ENCODE measurements at regions not wholly inside any gene's neighbourhood (a gene's known extent, or its start where the extent isn't known, plus 50 kb on each side); places are given as distances from the start of the nearest gene placed in this dataset.
"Not testable (repeated sequence)": the region's sequence is repeated elsewhere in the genome, so short reads cannot be mapped to it uniquely, and the experiment has no call there.

DNA sequence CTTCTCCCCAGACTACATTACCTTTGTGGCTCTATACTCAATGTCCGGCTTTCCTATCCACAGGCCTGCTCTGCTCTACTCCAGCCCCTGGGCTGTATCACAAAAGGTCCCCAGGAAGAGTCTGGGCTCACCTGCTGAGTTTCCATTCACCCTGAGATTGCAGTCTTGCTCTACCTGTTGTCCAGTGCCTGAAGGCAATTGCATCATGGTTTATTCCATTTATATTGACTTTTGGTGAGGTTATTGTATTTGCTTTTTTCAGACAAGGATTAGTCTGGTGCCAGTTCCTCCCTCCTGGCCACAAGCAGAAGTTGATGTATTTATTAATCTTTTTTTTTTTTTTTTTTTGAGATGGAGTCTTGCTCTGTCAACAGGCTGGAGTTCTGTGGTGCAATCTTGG, 273.1 kb downstream of the XPNPEP1 start:
- DNase-seq (ENCODE audit: low read depth), result no peak

DNA sequence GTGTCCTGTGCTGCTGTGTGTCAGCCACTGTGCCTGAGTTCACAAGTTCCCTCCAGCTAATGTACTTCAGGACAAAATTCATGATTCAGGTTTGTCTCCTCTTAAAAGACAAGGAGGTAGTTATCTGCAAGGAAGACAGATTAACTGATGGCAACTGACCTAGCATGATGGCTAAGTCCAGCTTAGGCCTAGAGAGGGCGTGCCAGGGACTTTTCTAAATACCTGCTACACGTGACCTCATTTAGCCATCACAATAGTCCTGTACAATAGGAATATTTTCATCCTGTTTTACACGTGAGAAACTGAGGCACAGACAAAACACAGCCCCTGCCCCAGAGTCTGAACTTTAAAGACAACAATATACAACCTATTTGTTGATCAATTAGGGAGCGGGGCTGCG, 275.7 kb downstream of the XPNPEP1 start:
- no peak for DNase-seq (ENCODE audit: low read depth)

DNA sequence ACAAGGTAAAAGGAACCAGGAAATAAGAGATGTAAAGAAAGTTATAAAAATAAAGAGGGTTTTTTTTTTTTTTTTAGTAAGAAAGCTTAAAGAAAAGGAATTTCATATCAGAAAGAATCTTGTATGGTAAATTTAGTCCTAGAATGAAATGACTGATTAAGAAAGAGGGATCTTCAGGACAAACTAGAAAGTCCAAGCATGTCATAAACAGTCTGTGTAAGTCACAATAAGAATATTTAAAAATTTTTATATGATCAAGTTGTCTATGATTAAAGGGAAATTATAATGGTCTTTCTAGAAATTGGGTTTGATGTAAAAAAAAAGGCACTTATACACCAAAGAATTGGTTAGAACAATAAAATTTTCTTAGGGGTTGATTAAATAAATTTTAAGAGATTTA, 289.5 kb downstream of the XPNPEP1 start:
- DNase-seq (ENCODE audit: low read depth), result no peak

DNA sequence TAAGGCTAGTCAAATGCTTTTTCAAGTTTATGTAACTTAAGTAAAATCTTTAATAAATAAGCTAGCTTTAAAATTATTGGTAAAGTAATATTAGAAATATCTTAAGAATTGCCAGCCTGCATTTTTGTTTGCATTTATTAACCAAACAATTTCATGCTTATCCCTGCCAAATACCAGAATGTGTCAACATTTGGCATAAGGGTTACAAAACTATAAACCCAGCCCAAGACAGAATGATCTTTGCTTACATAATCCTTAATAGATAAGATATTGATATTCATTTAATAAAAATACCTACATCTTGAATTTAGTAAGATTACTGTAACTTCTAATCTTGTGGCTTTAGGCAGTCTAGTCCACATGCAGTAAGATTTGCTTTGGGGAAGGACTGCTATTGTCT, 290.3 kb downstream of the XPNPEP1 start:
- DNase-seq (ENCODE audit: low read depth), result not testable (repeated sequence)

DNA sequence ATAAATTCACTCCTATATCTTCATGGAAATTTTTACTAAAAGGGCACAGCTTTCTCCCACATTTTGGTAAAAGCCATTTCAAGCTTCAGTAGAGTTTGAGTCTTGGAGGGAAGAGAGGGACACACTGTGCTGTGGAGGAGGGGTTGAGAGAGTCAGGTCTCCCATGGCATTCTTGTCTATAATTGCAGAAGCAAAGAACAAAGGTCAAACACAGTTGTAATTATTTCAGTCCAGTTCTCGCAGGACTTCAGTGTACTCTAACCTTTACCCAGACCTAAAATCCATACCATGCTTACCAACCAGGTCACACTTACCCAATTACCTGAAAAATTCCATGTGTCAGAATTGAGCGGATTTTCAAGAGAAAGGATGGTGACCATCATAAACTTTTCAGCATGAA, 298.4 kb downstream of the XPNPEP1 start:
- DNase-seq (ENCODE audit: low read depth), result no peak

DNA sequence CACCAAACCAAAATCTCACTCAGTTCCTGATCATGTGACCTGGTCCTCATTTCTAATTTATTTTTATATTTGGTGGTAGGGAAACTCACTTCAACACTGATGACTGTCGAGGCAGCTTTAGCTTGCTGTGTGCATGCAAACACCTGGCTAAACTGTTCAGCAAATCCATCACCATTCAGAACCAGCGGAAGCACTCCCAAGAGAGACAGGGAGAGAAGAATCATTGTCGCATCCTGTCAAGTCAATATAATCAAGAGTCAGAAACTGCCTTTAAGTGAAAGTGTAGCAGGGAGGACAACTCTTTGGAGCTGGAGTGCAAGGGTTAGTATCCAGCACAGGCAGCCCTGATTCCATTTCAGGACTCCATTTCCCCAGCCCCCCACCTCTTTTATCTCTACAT, 300.7 kb downstream of the XPNPEP1 start:
- no peak for DNase-seq (ENCODE audit: low read depth)

DNA sequence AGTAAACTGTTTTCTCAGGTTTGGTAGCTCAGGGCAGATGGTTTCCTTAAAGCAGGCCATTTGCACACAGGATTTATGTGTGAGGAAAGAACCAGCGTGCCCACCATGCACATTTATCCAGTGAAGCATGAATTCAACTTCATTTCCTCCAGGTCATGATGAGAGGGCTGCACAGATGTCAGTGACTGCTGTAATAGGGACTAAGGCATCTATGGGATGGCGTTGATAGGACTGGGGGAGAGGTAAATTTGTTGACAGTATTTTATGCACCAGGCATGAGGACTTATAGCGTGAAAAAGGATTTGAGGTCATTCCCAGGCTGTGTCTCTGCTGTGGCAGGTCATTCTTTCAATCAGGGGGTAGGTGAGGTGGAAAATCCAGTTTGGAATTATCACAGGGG, 302.9 kb downstream of the XPNPEP1 start:
- no peak for DNase-seq (ENCODE audit: low read depth)

DNA sequence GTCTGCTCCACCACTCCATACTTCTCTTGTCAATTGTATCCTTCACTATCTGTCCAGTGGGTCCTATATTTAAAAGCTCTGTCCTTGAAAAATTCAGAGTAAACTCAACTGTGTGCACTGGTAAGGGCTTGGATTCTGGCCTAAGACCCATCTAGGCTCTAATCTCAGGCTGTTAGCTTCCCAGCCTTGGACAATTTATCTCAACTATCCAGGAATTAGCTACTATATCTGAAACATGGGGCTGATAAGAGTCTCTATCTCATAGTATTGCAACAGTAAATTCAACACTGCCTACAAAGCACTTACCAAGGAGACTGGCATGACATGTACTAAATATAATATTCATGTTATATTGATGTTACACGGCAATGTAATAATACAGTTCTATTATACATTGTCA, 303.4 kb downstream of the XPNPEP1 start:
- no peak for DNase-seq (ENCODE audit: low read depth)

DNA sequence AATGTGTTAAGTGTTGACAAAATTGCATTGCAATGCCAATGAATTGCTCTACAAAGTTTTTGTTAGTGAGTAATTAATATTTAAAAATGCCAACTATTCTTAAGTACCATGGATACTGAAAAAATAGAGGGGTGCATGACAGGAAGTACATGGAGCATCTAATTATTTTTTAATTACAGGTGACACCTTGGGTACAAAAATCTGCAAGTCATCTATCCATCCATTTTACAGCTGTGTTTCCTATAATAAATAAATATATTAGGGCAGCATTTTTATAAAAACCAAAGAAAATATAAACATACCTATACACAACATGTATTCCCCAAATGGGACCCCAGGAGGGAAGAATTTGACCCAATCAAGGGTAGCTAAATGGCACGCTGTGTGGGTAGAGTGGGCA, 304.6 kb downstream of the XPNPEP1 start:
- no peak for DNase-seq (ENCODE audit: low read depth)

DNA sequence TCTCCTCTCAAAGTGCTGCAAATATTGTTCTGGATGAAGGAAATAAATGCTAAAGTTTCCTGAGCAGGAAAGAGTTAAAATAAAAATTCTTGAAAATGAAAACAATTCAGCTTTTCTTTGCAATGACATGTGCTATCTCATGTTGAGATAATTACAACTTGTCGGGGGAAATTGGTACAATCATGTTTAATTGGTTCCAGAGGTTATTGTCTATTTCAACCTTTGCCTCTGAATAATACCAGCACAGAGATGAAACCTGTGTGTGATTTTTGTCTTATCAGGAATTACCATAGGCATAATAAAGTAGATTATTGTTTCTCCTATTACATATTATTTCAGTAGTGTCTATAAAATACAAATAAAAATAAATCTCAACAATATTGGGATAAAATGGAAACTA, 305.0 kb downstream of the XPNPEP1 start:
- no peak for DNase-seq (ENCODE audit: low read depth)

DNA sequence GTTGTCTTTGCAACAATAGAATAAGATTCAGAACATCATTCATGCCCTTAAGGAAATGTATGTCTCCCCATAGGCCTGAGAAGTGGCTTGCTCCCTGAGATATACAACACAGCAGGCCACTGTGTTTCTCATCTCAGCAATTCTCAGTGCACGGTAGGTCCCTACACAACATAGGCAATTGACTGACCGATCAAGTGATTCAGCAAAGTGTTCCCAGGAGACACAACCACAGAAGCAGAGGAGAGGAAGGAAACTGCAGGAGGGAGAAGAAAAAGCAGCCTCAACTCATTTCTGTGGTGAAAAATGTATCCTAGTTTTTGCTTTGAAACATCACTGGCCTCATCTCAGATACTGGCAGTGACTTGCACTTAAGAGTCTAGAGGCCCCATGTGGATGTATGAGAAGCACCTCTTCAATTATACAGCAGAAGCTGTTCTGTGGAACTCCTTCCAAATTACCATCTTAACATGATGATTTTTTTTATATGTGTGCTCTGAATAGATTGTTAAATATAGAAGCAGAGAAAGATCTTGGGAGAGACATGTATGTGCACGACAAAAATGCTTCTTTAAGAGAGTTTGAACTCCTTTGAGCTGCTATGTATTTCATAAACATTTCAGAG, 306.8 kb downstream of the XPNPEP1 start:
- no peak for DNase-seq (ENCODE audit: low read depth)

DNA sequence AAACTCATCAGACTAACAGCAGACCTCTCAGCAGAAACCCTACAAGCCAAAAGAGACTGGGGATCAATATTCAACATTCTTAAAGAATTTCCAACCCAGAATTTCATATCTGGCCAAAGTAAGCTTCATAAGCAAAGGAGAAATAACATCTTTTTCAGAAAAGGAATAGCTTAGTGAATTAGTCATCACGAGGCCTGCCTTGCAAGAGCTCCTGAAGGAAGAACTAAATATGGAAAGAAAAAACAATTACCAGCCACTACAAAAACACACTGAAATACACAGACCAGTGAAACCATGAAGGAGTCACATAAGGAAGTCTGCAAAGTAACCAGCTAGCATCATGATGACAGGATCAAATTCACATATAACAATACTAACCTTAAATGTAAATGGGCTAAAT, 328.0 kb downstream of the XPNPEP1 start:
- not testable (repeated sequence) for DNase-seq (ENCODE audit: low read depth)

DNA sequence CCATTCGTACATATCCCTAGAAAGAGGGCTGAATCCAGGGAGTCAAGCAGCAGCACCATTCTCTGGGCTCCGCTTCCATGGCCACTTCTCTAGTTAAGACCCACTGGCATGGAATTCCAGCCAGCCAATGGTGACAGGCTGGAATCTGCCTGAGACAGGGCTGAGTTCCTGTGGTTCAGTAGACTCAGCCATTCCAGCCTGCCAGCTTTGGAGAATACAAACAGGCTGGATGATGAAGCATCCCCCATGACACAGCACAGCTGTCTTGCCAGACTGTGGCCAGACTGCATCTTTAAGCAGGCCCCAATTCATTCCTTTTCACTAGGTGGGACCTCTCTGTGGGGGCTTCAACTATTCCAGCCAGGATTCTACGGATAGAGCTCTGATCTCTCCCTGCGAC, 329.6 kb downstream of the XPNPEP1 start:
- no peak for DNase-seq (ENCODE audit: low read depth)

DNA sequence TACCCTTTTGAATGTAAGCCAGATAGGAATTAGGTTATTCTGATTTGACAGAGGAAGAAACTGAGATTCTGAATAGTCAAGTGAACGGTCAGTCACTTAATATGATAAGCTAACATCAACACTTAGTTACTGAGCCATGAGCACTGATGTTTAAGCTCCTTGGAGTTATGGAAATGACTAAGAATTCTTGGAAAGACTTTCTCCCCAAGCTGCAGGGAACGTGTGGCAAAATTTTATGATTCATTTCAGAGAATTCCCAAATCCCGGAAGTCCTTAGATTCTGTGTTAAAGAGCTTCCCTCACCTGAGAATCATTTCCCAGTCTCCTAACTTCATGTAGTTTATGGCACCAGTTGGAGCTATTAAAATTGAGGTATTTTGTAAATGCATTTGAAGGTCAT, 330.9 kb downstream of the XPNPEP1 start:
- no peak for DNase-seq (ENCODE audit: low read depth)

DNA sequence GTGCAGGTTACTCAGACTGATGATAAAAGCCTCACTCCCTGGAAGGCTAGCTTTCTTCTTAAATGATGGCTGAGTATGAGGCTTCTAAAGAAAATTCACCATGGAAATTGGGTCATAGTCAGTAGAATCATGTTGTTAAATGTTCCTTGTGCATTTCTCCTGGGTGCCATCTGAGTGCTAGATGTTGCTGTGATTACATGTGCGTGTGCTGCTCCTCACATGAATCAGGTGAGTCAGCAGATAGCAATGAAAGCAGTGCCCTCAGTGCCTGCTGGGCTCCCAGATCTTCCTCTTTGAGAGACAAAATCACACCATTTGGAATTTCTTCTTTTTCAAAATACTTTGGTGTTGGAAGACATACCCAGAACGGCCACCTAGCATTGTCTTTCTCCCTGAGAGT, 331.7 kb downstream of the XPNPEP1 start:
- no peak for DNase-seq (ENCODE audit: low read depth)

DNA sequence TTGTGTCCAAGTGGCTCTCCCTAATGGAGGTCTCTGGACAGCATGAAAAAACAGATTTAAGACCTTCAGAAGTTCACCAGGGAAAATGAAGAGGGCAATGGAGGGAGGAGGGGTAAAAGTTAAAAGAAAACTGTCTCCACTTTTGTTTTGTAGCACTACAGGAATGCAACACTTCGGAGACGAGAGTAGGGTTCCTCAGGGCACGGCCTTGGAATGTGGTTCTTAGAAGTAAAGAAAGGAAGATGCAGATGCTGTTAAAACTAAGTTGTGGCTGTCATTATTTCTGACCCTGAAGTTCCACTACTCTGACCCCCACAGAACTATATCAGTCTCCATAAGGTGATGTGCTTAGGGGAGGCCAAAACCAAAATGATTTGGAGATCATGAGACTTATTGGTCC, 335.1 kb downstream of the XPNPEP1 start:
- no peak for DNase-seq (ENCODE audit: low read depth)

DNA sequence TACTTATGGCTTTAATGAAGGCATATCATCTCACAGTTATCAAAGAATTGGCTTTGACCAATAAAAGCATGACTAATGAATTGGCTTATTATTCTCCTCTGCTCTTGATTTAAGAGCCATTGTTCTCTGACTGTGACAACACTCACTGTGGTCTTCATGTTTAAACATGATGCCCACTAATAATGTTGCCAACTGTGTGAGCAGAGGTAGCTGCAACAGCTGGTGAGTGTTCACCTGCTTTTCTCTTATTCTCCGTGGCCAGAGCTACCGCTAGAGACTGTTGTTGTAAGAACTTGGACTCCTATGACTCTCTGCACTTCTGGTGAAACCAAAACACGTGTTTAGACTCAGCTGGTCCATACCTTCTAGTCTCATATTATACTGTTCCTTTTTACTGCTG, 335.9 kb downstream of the XPNPEP1 start:
- no peak for DNase-seq (ENCODE audit: low read depth)

DNA sequence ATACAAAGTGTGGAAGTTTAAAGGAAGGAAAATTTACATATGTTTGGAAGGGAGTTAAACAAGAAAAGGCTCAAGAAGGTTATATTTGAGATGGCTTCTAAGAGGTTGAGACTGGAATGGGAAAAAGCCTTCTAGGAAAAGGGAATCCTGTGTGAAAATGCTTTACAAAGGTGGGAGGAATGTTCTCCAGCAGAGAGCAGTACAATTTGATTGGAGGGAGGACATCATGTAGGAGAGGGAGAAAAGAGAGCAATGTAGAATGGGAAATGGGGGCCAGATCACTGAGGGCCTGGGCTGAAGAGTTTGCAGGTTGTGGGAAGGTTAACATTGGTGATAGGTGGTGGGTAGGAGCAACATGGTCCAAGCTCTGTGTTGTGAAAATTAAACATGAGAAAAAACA, 366.9 kb downstream of the XPNPEP1 start:
- DNase-seq (ENCODE audit: low read depth), result no peak

DNA sequence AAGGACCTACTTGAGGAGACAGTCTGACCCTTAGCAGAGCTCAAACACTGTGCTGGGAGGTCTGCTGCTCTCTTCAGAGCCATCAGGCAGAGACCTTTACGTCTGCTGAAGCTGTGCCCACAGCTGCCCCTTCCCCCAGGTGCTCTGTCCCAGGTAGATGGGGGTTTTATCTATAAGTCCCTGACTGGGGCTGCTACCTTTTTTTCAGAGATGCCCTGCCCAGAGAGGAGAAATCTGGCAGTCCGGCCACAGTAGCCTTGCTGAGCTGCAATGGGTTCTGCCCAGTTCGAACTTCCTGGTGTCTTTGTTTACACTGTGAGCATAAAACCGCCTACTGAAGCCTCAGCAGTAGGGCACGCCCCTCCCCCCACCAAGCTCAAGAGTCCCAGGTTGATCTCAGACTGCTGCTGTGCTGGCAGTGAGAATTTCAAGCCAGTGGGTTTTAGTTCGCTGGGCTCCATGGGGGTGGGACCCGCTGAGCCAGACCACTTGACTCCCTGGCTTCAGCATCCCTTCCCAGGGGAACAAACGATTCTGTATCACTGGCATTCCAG, 381.2 kb downstream of the XPNPEP1 start:
- not testable (repeated sequence) for DNase-seq (ENCODE audit: low read depth)

DNA sequence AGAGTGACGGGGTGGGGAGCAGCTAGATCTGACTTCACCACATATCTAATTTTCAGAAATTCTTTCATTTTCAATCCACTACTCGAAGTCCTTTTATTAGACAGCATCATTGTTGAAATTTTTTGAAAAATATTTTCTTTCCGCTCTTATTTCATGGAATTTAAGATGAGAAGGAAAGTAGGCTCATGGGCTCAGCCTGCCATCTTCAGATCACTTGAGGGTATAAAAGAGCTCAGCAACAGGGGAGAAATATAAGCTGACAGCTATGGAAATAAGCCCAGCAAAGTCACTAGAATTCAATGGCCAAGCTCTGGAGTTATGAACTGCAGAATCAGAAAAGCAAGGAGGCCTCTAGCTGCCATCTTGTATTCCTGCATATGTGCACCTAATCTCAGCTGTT, 389.1 kb downstream of the XPNPEP1 start:
- DNase-seq (ENCODE audit: low read depth), result no peak

DNA sequence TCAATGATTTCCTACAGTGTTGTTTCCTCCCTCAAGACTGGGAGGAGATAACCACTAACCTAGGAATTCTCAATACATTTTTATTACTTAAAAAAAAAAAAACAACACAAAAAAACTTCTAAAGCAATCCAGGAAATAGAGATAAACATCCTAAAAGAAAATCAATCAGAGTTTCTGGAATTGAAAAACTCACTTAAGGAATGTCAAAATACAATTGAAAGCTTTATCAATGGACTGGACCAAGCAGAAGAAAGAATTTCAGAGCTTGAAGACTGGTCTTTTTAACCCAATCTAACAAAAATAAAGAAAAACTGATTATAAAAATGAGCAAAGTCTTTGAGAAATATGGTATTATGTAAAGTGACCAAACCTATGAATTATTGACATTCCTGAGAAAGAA, 394.1 kb downstream of the XPNPEP1 start:
- DNase-seq (ENCODE audit: low read depth), result no peak

DNA sequence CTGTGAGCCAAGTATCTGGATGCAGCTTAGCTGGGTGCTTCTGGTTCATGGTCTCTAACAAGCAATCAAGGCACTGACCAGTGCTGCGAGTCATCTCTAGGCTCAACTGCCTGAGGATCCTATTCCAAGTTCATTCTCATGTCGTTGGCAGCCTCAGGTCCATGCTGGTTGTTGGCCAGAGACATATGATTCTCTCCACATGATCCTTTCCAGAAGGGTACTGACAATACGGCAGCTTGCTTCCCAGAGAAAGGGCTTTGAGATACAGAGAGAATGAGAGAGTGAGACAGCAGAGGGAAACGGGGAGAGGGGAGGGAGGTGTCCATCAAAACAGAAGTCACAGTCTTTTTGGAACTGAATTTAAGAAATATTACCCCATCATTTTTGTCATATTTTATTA, 405.6 kb downstream of the XPNPEP1 start:
- DNase-seq (ENCODE audit: low read depth), result no peak

DNA sequence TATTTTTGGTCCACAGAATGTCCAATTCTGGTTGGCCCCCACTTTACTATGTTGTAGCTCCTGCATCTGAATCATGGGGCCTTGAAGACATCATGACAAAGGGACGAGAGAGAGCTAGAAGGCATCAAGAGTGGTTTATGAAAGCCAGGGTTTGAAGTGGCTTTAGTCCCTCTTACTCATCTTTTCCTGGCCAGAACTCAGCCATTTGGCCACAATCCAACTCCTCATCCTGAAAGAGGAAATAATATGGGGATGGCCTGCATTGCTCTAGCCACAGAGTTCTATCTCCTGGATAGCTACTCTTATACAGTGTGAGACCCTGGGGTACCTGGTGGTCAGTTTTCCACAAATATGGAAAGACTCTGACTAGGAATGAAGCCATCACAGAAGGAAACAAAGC, 418.9 kb downstream of the XPNPEP1 start:
- DNase-seq (ENCODE audit: low read depth), result no peak

DNA sequence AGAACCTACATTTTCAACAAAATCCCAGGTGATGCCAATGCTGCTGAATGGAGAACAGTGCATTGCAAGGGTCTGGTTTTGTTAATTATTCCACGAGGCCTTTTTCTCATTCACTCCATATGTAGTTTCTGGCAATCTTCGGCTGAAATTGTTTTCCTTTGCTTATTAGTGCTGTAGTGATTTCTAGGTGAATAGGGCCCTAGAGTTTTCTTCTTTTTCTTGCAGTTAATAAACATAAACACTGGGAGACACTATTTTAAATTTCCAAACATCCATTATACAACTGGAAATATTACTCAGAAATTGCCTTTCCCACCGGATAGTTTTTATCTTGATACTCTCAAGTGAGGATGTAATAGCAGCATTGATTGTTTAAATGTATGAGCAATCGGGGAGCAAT, 435.6 kb downstream of the XPNPEP1 start:
- DNase-seq (ENCODE audit: low read depth), result no peak

DNA sequence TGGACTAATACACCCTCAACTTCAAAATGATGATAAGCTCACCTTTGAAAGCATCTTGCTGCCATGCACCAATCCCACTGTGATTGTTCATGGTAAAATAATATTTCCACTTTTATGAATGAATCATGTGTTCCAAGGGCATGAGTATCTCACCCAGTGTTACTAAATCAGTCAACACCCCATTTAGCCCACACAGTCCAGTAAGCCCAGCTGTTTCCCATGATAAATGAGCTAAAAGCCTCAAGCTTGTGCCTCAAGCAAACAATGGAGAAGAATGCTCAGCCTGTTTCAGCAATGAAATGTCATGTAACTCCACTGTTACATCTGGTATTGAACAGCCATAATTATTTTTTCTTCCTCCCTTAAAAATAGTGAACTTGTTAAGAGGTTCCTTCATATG, 442.5 kb downstream of the XPNPEP1 start:
- DNase-seq (ENCODE audit: low read depth), result no peak

All from GM04503 (cell line).